HepG2 (cell line): ENCODE measurements at regions not wholly inside any gene's neighbourhood (a gene's known extent, or its start where the extent isn't known, plus 50 kb on each side); places are given as distances from the start of the nearest gene placed in this dataset.

Experiments used
- ATAC-seq: fragments of 200-7000 bp; cut with Tn5 transposase; 3 replicates; pipeline ENCODE4 v1.9.1; 2020; ENCODE audit warnings: mild to moderate bottlenecking, moderate library complexity
- BruUV-seq: library from RNA; stranded (reverse); fragments of 400-500 nt; replicated peaks from 2 replicates; lab custom pipeline; 2021; lab: Mats Ljungman, UMichigan
- CTCF ChIA-PET: fragments of 300-600 bp; formaldehyde crosslinking; extraction: SDS; loops from one replicate; lab custom pipeline; 2021; ENCODE audit warnings: low total read pairs, inconsistent platforms, low intra/inter-chr PET ratio; lab: Yijun Ruan, JAX
- POLR2A ChIA-PET: fragments of 350-600 bp; sonication (Branson Sonifier 250); formaldehyde crosslinking; loops from one replicate; lab custom pipeline; 2020; ENCODE audit warnings: antibody characterized with exemption, inconsistent platforms; lab: Yijun Ruan, JAX
- DNase-seq: peaks from one replicate; pipeline ENCODE4 v3.0.0-alpha.2; 2015; ENCODE audit warnings: low spot score
- FAIRE-seq: peaks from 3 replicates; lab custom pipeline; 2011; peaks lifted over from hg19 to GRCh38; lab: Jason Lieb, UNC
- H2AFZ ChIP-seq: one replicate; pipeline ENCODE4 v1.6.1; 2011; ENCODE audit warnings: low read length, inconsistent platforms
- H3K27ac ChIP-seq: fragments of 300-600 bp; 3 replicates; pipeline ENCODE4 v1.8.0; 2011; ENCODE audit warnings: mixed run types, mild to moderate bottlenecking, mixed read lengths, low read length, inconsistent platforms; ENCODE audit not compliant: insufficient read depth; ENCODE audit errors: extremely low read length
- H3K27me3 ChIP-seq, 2 experiments: fragments of 200-600 bp in 1 of 2; 2 replicates in 1 of 2; 3 replicates in 1 of 2; pipeline versions ENCODE4 v1.6.0 to v1.8.0; 2011; ENCODE audit warnings: low read length in 2 of 2, mild to moderate bottlenecking in 2 of 2, moderate library complexity in 2 of 2, inconsistent platforms in 1 of 2; ENCODE audit not compliant: insufficient read depth in 2 of 2, control insufficient read depth in 1 of 2
- H3K36me3 ChIP-seq, 2 experiments: fragments of 200-600 bp in 1 of 2; replicated peaks in 1 of 2; 2 replicates in 1 of 2; 3 replicates in 1 of 2; pipeline versions ENCODE4 v1.5.1 to v1.8.0; 2011; ENCODE audit warnings: low read length in 2 of 2, inconsistent platforms in 1 of 2; ENCODE audit not compliant: insufficient read depth in 2 of 2, control insufficient read depth in 1 of 2
- H3K4me1 ChIP-seq: 2 replicates; pipeline ENCODE4 v1.5.1; 2012; ENCODE audit warnings: low read length, inconsistent platforms; ENCODE audit not compliant: insufficient read depth
- H3K4me2 ChIP-seq: 2 replicates; pipeline ENCODE4 v1.6.0; 2011; ENCODE audit warnings: low read depth, low read length, inconsistent platforms
- H3K4me3 ChIP-seq, 3 experiments: fragments of 200-600 bp in 1 of 3; sonication (generic), shearing (Covaris generic) in 1 of 3; replicated peaks in 1 of 3; 2 replicates each; pipeline ENCODE4 v1.5.1; 2011 to 2016; ENCODE audit warnings: low read length in 3 of 3, inconsistent platforms in 2 of 3, low read depth in 2 of 3, mild to moderate bottlenecking in 2 of 3, control low read depth in 1 of 3, mixed read lengths in 1 of 3; ENCODE audit not compliant: insufficient read depth in 1 of 3
- H3K79me2 ChIP-seq: one replicate; pipeline ENCODE4 v1.6.1; 2011; ENCODE audit warnings: low read length, inconsistent platforms; ENCODE audit not compliant: insufficient read depth
- H3K9ac ChIP-seq: 2 replicates; pipeline ENCODE4 v1.6.0; 2011; ENCODE audit warnings: mild to moderate bottlenecking, low read depth, low read length, inconsistent platforms; ENCODE audit not compliant: insufficient read depth
- H3K9me3 ChIP-seq: 2 replicates; pipeline ENCODE4 v1.5.1; 2012; ENCODE audit warnings: mild to moderate bottlenecking, low read length
- H4K20me1 ChIP-seq: 2 replicates; pipeline ENCODE4 v1.6.0; 2011; ENCODE audit warnings: inconsistent platforms, mild to moderate bottlenecking, low read length, moderate library complexity; ENCODE audit not compliant: insufficient read depth
- ETV6 ChIP-seq: sonication (generic); formaldehyde crosslinking; conservative IDR thresholded peaks from 2 replicates; pipeline ENCODE4 v1.4.0; 2020; ENCODE audit warnings: missing genetic modification reagents
- FOSL1 ChIP-seq: sonication (generic); formaldehyde crosslinking; IDR thresholded peaks from 2 replicates; pipeline ENCODE4 v1.9.0; 2021; ENCODE audit warnings: missing genetic modification reagents, borderline replicate concordance
- FOXO1 ChIP-seq: sonication (generic); formaldehyde crosslinking; IDR thresholded peaks from 2 replicates; pipeline ENCODE4 v1.4.0; 2020; ENCODE audit warnings: missing genetic modification reagents
- MEIS1 ChIP-seq: sonication (generic); formaldehyde crosslinking; IDR thresholded peaks from 2 replicates; pipeline ENCODE4 v1.9.0; 2021; ENCODE audit warnings: mild to moderate bottlenecking, missing genetic modification reagents, moderate library complexity, borderline replicate concordance
- PATZ1 ChIP-seq: sonication (generic); formaldehyde crosslinking; IDR thresholded peaks from 2 replicates; pipeline ENCODE4 v1.4.0; 2020; ENCODE audit warnings: missing genetic modification reagents
- SKI ChIP-seq: fragments of 450-650 bp; IDR thresholded peaks from one replicate; pipeline ENCODE4 v1.6.1; 2018; ENCODE audit warnings: mild to moderate bottlenecking; ENCODE audit not compliant: partially characterized antibody
- SP2 ChIP-seq: sonication (generic); formaldehyde crosslinking; IDR thresholded peaks from 2 replicates; pipeline ENCODE4 v1.5.1; 2020; ENCODE audit warnings: mild to moderate bottlenecking, missing genetic modification reagents
- SP4 ChIP-seq: sonication (generic); formaldehyde crosslinking; IDR thresholded peaks from 2 replicates; pipeline ENCODE4 v1.8.1; 2023; ENCODE audit warnings: mild to moderate bottlenecking, missing genetic modification reagents
- TCF7L2 ChIP-seq: IDR thresholded peaks from 2 replicates; pipeline ENCODE4 v1.6.1; 2011; ENCODE audit warnings: mild to moderate bottlenecking, low read depth, low read length, moderate library complexity
- ZFP1 ChIP-seq: IDR thresholded peaks from 2 replicates; pipeline ENCODE4 v1.6.1; 2016
- ZNF224 ChIP-seq: sonication (generic); formaldehyde crosslinking; IDR thresholded peaks from 2 replicates; pipeline ENCODE4 v1.5.0; 2020; ENCODE audit warnings: mild to moderate bottlenecking, missing genetic modification reagents
- ZNF274 ChIP-seq: sonication (generic); formaldehyde crosslinking; IDR thresholded peaks from 2 replicates; pipeline ENCODE4 v1.5.1; 2020; ENCODE audit warnings: mild to moderate bottlenecking, missing genetic modification reagents
- ZNF619 ChIP-seq: sonication (generic); formaldehyde crosslinking; IDR thresholded peaks from 2 replicates; pipeline ENCODE4 v1.4.0; 2020; ENCODE audit warnings: mild to moderate bottlenecking, missing genetic modification reagents
- ZNF672 ChIP-seq: sonication (generic); formaldehyde crosslinking; IDR thresholded peaks from 2 replicates; pipeline ENCODE4 v1.8.1; 2022; ENCODE audit warnings: missing genetic modification reagents
- ZNF772 ChIP-seq: sonication (generic); formaldehyde crosslinking; IDR thresholded peaks from 2 replicates; pipeline ENCODE4 v1.5.0; 2020; ENCODE audit warnings: mild to moderate bottlenecking, missing genetic modification reagents
- ZNF839 ChIP-seq: sonication (generic); formaldehyde crosslinking; IDR thresholded peaks from 2 replicates; pipeline ENCODE4 v1.4.0; 2020; ENCODE audit warnings: missing genetic modification reagents, mild to moderate bottlenecking, borderline replicate concordance
- WGBS: methylation state at CpG from one replicate; pipeline ENCODE4 v1.1.6; 2017; ENCODE audit warnings: low lambda C conversion rate; 5-methylcytosine and 5-hydroxymethylcytosine counted together
- in situ Hi-C: cut with HindIII; loops from 2 replicates; pipeline ENCODE4 v1.10.0; 2017; ENCODE audit warnings: low pct_unique_long_range_greater_than_20kb; ENCODE audit not compliant: extremely low pct_ligation_motif_present
- intact Hi-C: fragments of 100-400 bp; cut with micrococcal nuclease; formaldehyde crosslinking; loops from one replicate; pipeline ENCODE4 v1.10.0; 2022; ENCODE audit not compliant: unreplicated experiment
- TF ChIP-seq, protein P1 (sequence below): sonication (generic); formaldehyde crosslinking; IDR thresholded peaks from 2 replicates; pipeline ENCODE4 v1.4.0; 2020; ENCODE audit warnings: missing genetic modification reagents; ENCODE audit errors: not compliant biosample characterization
- TF ChIP-seq, protein P2 (sequence below): IDR thresholded peaks from 2 replicates; pipeline ENCODE4 v1.6.1; 2012; ENCODE audit warnings: low read depth, low read length, improper control_type of control experiment

- Histone ChIP-seq H3K4me1 (no peaks in the 10 kb centered on the region), H3K4me3 (no peak overlapping the region)
- TF ChIP-seq ZNF672 (CRISPR knock-in tag) (no peak), ZNF224 (no peak), ZNF619 (CRISPR knock-in tag) (no peak), SKI (no peak)
- TF ChIP-seq, all 625 proteins: peak for 0
- H3K9me3 ChIP-seq, result no peaks in the 10 kb centered on the region
- no peak for DNase-seq
- no peak overlapping the region for H2AFZ ChIP-seq
- H4K20me1 ChIP-seq, result no peaks in the 10 kb centered on the region
- in situ Hi-C loops, result no loop called here
- no peak overlapping the region for H3K9ac ChIP-seq
- no peak for ATAC-seq
- ChIA-PET CTCF (no interaction called here), POLR2A (no interaction called here)
- H3K79me2 ChIP-seq, result no peaks in the 10 kb centered on the region
- BruUV-seq, result no TSS peak
- intact Hi-C loops, result no loop called here
- no peaks in the 10 kb centered on the region; a peak in 1 of 5 replicates for H3K27me3 ChIP-seq
- WGBS, result 19% methylated on average over 5 of the region's 5 CpGs
- no peak overlapping the region for H3K27ac ChIP-seq
- no peak overlapping the region for H3K4me2 ChIP-seq
- H3K36me3 ChIP-seq, result no peaks in the 10 kb centered on the region
- FAIRE-seq, result no peak
Measured at GRCh38 chr1:217268058-217268457, 362.8 kb downstream of the GPATCH2 start.

DNA sequence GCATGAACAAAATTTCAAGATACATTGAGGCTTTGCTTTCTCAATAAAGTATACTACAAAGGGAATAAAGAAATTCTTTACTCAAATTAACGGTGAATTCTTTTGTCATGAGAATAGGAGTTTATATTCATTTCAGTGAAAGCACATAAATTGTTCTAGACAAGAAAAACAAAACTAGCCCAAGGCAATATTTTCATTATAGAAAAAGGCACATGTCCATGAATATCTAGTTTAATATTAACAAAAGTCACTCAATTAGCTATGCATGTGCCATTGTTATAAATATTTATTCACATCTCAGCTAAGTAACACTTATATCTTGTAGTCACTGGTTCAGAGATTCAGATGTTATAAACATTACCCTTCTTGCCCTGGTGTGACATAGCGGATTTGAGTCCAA is 369.3 kb downstream of the GPATCH2 start:
- no peak for DNase-seq
- Histone ChIP-seq H3K79me2 (no peaks in the 10 kb centered on the region), H2AFZ (no peak overlapping the region), H3K36me3 (no peaks in the 10 kb centered on the region), H3K4me3 (no peak overlapping the region), H3K4me2 (no peak overlapping the region), H3K4me1 (no peaks in the 10 kb centered on the region), H4K20me1 (no peaks in the 10 kb centered on the region), H3K9ac (no peak overlapping the region), H3K9me3 (no peaks in the 10 kb centered on the region), H3K27me3 (no peaks in the 10 kb centered on the region), H3K27ac (no peak overlapping the region)
- intact Hi-C loops, result no loop called here
- in situ Hi-C loops, result no loop called here
- BruUV-seq, result no TSS peak
- ChIA-PET CTCF (no interaction called here), POLR2A (no interaction called here)
- ATAC-seq, result no peak
- WGBS, result 4% methylated on average over 2 of the region's 2 CpGs
- no peak for FAIRE-seq
- TF ChIP-seq SP2 (CRISPR knock-in tag) (no peak), FOSL1 (CRISPR knock-in tag) (no peak), FOXO1 (no peak), ZFP1 (no peak), SP4 (CRISPR knock-in tag) (no peak), ZNF772 (CRISPR knock-in tag) (no peak), MEIS1 (CRISPR knock-in tag) (no peak), TCF7L2 (no peak), ETV6 (no peak), ZNF839 (no peak), PATZ1 (no peak), ZNF274 (no peak)
- TF ChIP-seq, protein P1, sequence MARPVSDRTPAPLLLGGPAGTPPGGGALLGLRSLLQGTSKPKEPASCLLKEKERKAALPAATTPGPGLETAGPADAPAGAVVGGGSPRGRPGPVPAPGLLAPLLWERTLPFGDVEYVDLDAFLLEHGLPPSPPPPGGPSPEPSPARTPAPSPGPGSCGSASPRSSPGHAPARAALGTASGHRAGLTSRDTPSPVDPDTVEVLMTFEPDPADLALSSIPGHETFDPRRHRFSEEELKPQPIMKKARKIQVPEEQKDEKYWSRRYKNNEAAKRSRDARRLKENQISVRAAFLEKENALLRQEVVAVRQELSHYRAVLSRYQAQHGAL, result no peak
- TF ChIP-seq, protein P2, sequence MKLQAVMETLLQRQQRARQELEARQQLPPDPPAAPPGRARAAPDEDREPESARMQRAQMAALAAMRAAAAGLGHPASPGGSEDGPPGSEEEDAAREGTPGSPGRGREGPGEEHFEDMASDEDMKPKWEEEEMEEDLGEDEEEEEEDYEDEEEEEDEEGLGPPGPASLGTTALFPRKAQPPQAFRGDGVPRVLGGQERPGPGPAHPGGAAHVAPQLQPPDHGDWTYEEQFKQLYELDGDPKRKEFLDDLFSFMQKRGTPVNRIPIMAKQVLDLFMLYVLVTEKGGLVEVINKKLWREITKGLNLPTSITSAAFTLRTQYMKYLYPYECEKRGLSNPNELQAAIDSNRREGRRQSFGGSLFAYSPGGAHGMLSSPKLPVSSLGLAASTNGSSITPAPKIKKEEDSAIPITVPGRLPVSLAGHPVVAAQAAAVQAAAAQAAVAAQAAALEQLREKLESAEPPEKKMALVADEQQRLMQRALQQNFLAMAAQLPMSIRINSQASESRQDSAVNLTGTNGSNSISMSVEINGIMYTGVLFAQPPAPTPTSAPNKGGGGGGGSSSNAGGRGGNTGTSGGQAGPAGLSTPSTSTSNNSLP, result no peak
